ENCODE measurements at regions not wholly inside any gene's neighbourhood (a gene's known extent, or its start where the extent isn't known, plus 50 kb on each side); places are given as distances from the start of the nearest gene placed in this dataset.

GRCh38 chr5:73367650-73368049 lies 80.9 kb downstream of the FOXD1 start:
- TF ChIP-seq CTCF (IDR thresholded peaks at IDR 0.05), result no peak
- TF ChIP-seq ZFX (IDR thresholded peaks at IDR 0.05; ENCODE audit: borderline replicate concordance), result no peak

All from 22Rv1 (cell line).